ENCODE measurements at regions not wholly inside any gene's neighbourhood (a gene's known extent, or its start where the extent isn't known, plus 50 kb on each side); places are given as distances from the start of the nearest gene placed in this dataset.
A peak's percentile ranks its signal among the peaks of the same experiment; 100 is the strongest.

DNA sequence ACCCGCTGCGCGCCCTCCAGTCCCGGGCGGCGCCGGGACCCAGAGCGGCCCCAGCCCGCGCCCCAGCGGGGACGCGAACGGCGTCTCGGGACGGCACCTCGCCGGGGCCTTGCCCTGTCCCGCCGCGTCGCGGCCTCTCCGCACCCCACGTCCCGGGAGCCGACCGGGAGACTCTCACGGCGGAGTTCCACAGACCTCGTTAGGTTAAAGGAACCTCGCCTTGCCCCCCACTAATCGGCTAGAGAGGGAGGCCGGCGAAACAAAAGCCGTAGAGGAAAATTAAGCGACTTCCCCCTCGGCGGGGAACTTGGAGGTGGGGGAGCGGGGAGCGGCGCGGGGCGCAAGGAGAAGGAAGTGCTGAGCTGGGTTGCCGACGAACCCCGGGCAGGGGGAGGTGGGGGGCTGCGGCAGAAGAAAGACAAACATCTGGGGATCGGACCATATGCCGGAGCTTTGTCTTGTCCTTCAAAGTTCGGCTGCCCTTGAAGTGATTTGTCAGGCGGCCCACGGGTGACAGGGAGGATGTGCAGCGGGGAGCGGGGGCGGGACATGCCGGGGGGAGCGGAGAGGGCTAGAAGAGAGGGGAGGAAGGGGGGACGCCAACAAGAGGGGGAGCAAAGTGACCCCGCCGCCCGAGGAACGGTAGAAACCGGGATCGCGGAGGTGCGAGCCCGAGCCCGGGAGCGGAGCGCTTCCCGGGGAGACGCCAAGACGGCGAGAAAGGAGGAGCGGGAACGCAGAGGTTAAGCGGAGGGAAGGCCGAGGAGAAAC is 120.0 kb upstream of the RRP15 start:
- Histone ChIP-seq H3K9me3 (ENCODE audit: low read length) (no peaks in the 10 kb centered on the region), H3K4me2 (ENCODE audit: low read length) (peak overlapping the region; percentile 86), H3K36me3 (ENCODE audit: insufficient read depth, low read length) (no peaks in the 10 kb centered on the region), H3K4me1 (ENCODE audit: insufficient read depth, low read length, poor library complexity, severe bottlenecking) (peaks cover 15% of the 10 kb centered on the region), H3K4me3 (ENCODE audit: low read depth, low read length, poor library complexity, severe bottlenecking) (peak overlapping the region; percentile 71), H2AFZ (ENCODE audit: low read length) (peak overlapping the region; percentile 94; the same call in 1 of the 2 replicates), H3K9me2 (ENCODE audit: insufficient read depth, low read length) (no peaks in the 10 kb centered on the region), H3K79me2 (ENCODE audit: insufficient read depth, low read depth, low read length) (no peaks in the 10 kb centered on the region), H4K20me1 (ENCODE audit: insufficient read depth, low read length) (no peaks in the 10 kb centered on the region), H3K27ac (ENCODE audit: low read depth, low read length, poor library complexity, severe bottlenecking) (peak overlapping the region; percentile 67)
- TF ChIP-seq, protein P1, sequence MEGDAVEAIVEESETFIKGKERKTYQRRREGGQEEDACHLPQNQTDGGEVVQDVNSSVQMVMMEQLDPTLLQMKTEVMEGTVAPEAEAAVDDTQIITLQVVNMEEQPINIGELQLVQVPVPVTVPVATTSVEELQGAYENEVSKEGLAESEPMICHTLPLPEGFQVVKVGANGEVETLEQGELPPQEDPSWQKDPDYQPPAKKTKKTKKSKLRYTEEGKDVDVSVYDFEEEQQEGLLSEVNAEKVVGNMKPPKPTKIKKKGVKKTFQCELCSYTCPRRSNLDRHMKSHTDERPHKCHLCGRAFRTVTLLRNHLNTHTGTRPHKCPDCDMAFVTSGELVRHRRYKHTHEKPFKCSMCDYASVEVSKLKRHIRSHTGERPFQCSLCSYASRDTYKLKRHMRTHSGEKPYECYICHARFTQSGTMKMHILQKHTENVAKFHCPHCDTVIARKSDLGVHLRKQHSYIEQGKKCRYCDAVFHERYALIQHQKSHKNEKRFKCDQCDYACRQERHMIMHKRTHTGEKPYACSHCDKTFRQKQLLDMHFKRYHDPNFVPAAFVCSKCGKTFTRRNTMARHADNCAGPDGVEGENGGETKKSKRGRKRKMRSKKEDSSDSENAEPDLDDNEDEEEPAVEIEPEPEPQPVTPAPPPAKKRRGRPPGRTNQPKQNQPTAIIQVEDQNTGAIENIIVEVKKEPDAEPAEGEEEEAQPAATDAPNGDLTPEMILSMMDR (conservative IDR thresholded peaks at IDR 0.05; ENCODE audit: low read length): no peak
- TF ChIP-seq EZH2phosphoT487 (IDR thresholded peaks at IDR 0.05; ENCODE audit: borderline replicate concordance, low read depth, low read length): no peak
- no TSS peak for BruUV-seq (replicated peaks)
- CTCF ChIA-PET (ENCODE audit: unreplicated experiment): no interaction called here
- POLR2A ChIA-PET: no interaction called here
- intact Hi-C loops (cut with micrococcal nuclease; ENCODE audit: unreplicated experiment): no loop called here
- DNase-seq (ENCODE audit: low spot score): peak; percentile 58

DNA sequence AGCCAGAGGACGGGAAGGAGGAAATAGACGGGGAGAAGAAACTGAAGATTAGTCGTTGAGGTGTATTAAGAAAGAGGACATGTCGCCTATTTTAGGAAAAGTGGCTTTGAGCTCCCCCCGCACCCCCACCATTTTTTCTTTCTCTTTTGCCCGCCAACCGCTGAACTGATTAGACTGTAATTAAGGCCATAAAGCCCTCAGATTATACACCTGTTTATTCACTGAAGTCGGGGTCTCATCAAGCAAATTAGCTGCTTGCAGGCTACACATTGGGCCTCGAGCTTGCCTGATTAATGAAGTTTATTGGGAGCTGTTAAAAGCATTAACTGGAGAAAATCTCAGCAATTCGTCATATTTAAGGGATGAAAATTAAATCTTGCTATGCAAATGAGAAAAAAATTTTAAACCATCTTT is 119.4 kb upstream of the RRP15 start:
- peak overlapping the region; percentile 86 for H3K4me2 ChIP-seq (ENCODE audit: low read length)
- intact Hi-C loops (cut with micrococcal nuclease; ENCODE audit: unreplicated experiment): no loop called here
- H3K79me2 ChIP-seq (ENCODE audit: insufficient read depth, low read depth, low read length): no peaks in the 10 kb centered on the region
- no peak for TF ChIP-seq EZH2phosphoT487 (IDR thresholded peaks at IDR 0.05; ENCODE audit: borderline replicate concordance, low read depth, low read length)
- TF ChIP-seq, protein P1 (conservative IDR thresholded peaks at IDR 0.05; ENCODE audit: low read length): no peak
- H3K36me3 ChIP-seq (ENCODE audit: insufficient read depth, low read length): no peaks in the 10 kb centered on the region
- BruUV-seq (replicated peaks): no TSS peak
- peak overlapping the region; percentile 67 for H3K27ac ChIP-seq (ENCODE audit: low read depth, low read length, poor library complexity, severe bottlenecking)
- peak; percentile 17 for DNase-seq (ENCODE audit: low spot score)
- ChIA-PET CTCF (ENCODE audit: unreplicated experiment) (no interaction called here), POLR2A (no interaction called here)
- H2AFZ ChIP-seq (ENCODE audit: low read length): peak overlapping the region; percentile 94; the same call in 1 of the 2 replicates
- peaks cover 15% of the 10 kb centered on the region for H3K4me1 ChIP-seq (ENCODE audit: insufficient read depth, low read length, poor library complexity, severe bottlenecking)
- peak overlapping the region; percentile 71 for H3K4me3 ChIP-seq (ENCODE audit: low read depth, low read length, poor library complexity, severe bottlenecking)
- no peaks in the 10 kb centered on the region for H3K9me3 ChIP-seq (ENCODE audit: low read length)
- H4K20me1 ChIP-seq (ENCODE audit: insufficient read depth, low read length): no peaks in the 10 kb centered on the region
- H3K9me2 ChIP-seq (ENCODE audit: insufficient read depth, low read length): no peaks in the 10 kb centered on the region

DNA sequence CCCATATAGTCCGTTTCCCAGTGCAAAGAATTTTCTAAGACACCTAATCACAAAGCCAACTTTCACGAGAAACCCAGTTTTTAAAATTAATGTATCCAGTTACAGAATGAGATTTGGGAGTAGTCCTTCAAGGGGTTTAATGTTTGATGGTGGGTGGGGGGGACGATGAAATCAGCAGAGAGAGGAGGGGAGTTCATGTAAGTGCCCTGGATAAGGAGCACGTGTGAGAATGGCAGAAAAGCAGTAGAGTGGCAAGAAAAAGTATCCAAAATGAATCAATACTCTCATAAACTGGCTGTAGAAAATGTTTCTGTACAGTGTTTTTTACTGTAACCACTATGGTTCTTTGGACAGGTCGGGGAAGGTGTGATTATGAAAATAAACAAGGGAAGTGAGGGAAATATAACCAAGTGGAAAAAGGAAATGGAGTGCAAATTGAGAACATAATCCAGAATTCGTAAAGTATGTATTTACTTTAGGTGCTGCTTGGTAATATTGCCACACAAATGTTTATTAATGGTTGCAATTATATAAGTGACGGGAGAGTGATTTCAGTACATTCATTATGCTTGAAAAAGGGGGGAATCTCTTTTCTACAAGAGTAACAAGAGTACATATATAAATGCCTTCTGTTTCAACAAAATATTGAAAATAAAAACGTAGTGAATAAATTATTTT is 118.7 kb upstream of the RRP15 start:
- Histone ChIP-seq H4K20me1 (ENCODE audit: insufficient read depth, low read length) (no peaks in the 10 kb centered on the region), H3K4me2 (ENCODE audit: low read length) (peak overlapping the region; percentile 86), H3K9me2 (ENCODE audit: insufficient read depth, low read length) (no peaks in the 10 kb centered on the region), H3K36me3 (ENCODE audit: insufficient read depth, low read length) (no peaks in the 10 kb centered on the region), H3K79me2 (ENCODE audit: insufficient read depth, low read depth, low read length) (no peaks in the 10 kb centered on the region), H2AFZ (ENCODE audit: low read length) (peak overlapping the region; percentile 94; the same call in 1 of the 2 replicates), H3K9me3 (ENCODE audit: low read length) (no peaks in the 10 kb centered on the region), H3K4me3 (ENCODE audit: low read depth, low read length, poor library complexity, severe bottlenecking) (peak overlapping the region; percentile 71), H3K4me1 (ENCODE audit: insufficient read depth, low read length, poor library complexity, severe bottlenecking) (peaks cover 15% of the 10 kb centered on the region), H3K27ac (ENCODE audit: low read depth, low read length, poor library complexity, severe bottlenecking) (peak overlapping the region; percentile 67)
- CTCF ChIA-PET (ENCODE audit: unreplicated experiment): no interaction called here
- TF ChIP-seq EZH2phosphoT487 (IDR thresholded peaks at IDR 0.05; ENCODE audit: borderline replicate concordance, low read depth, low read length): no peak
- TF ChIP-seq, protein P1 (conservative IDR thresholded peaks at IDR 0.05; ENCODE audit: low read length): no peak
- DNase-seq (ENCODE audit: low spot score): no peak
- intact Hi-C loops (cut with micrococcal nuclease; ENCODE audit: unreplicated experiment): no loop called here
- POLR2A ChIA-PET: no interaction called here
- BruUV-seq (replicated peaks): no TSS peak
